Neural cell (in vitro differentiated cells): ENCODE measurements at regions not wholly inside any gene's neighbourhood (a gene's known extent, or its start where the extent isn't known, plus 50 kb on each side); places are given as distances from the start of the nearest gene placed in this dataset.

Experiments
- H2AFZ ChIP-seq: fragments of 200-600, 300-800 bp; sonication (generic), shearing (Covaris generic); 2 replicates; pipeline ENCODE4 v1.6.0; 2014; ENCODE audit warnings: low read depth, mild to moderate bottlenecking, antibody characterized with exemption, low read length, moderate library complexity
- H3F3A ChIP-seq: fragments of 200-600 bp; shearing (Covaris generic); 2 replicates; pipeline ENCODE4 v1.6.1; 2016; ENCODE audit warnings: mild to moderate bottlenecking, moderate library complexity, mixed read lengths, antibody characterized with exemption, low read length; ENCODE audit not compliant: insufficient read depth, poor library complexity, severe bottlenecking
- H3K27ac ChIP-seq: fragments of 200-600, 300-800 bp; sonication (generic), shearing (Covaris generic); 2 replicates; pipeline ENCODE4 v1.5.1; 2014; ENCODE audit warnings: mild to moderate bottlenecking, low read length, moderate library complexity
- H3K27me3 ChIP-seq: fragments of 300-800, 200-600 bp; sonication (generic), shearing (Covaris generic); 2 replicates; pipeline ENCODE4 v1.6.0; 2014; ENCODE audit warnings: mild to moderate bottlenecking, low read depth, low read length, moderate library complexity; ENCODE audit not compliant: insufficient read depth
- H3K36me3 ChIP-seq: fragments of 300-800, 200-600 bp; sonication (generic), shearing (Covaris generic); 2 replicates; pipeline ENCODE4 v1.5.1; 2014; ENCODE audit warnings: mild to moderate bottlenecking, antibody characterized with exemption, low read length, moderate library complexity; ENCODE audit not compliant: insufficient read depth
- H3K4me2 ChIP-seq: fragments of 300-800, 200-600 bp; sonication (generic), shearing (Covaris generic); 2 replicates; pipeline ENCODE4 v1.6.0; 2014; ENCODE audit warnings: mild to moderate bottlenecking, low read length
- H3K4me3 ChIP-seq: fragments of 300-800, 200-600 bp; sonication (generic), shearing (Covaris generic); 2 replicates; pipeline ENCODE4 v1.5.1; 2014; ENCODE audit warnings: mild to moderate bottlenecking, low read length, moderate library complexity
- H3K79me2 ChIP-seq: fragments of 200-600 bp; shearing (Covaris generic); replicated peaks from 2 replicates; pipeline ENCODE4 v1.6.0; 2014; ENCODE audit warnings: mild to moderate bottlenecking, low read length, moderate library complexity; ENCODE audit not compliant: insufficient read depth
- H3K9ac ChIP-seq: fragments of 300-800, 200-600 bp; sonication (generic), shearing (Covaris generic); 2 replicates; pipeline ENCODE4 v1.6.1; 2016; ENCODE audit warnings: mild to moderate bottlenecking, low read length, mixed read lengths
- H3K9me2 ChIP-seq: fragments of 200-600 bp; shearing (Covaris generic); 2 replicates; pipeline ENCODE4 v1.6.1; 2016; ENCODE audit warnings: mild to moderate bottlenecking, low read length, mixed read lengths; ENCODE audit not compliant: insufficient read depth
- H3K9me3 ChIP-seq: fragments of 200-600, 300-800 bp; sonication (generic), shearing (Covaris generic); 2 replicates; pipeline ENCODE4 v1.6.1; 2016; ENCODE audit warnings: mild to moderate bottlenecking, mixed run types, low read length, moderate library complexity, mixed read lengths
- H4K20me1 ChIP-seq: fragments of 200-600 bp; shearing (Covaris generic); 2 replicates; pipeline ENCODE4 v1.6.1; 2016; ENCODE audit warnings: mild to moderate bottlenecking, mixed run types; ENCODE audit not compliant: insufficient read depth
- EP300 ChIP-seq: fragments of 450-650 bp; conservative IDR thresholded peaks from 2 replicates; pipeline ENCODE4 v1.6.1; 2014; ENCODE audit warnings: antibody characterized with exemption, mild to moderate bottlenecking, moderate library complexity; ENCODE audit not compliant: poor library complexity, severe bottlenecking
- EZH2 ChIP-seq: fragments of 200-600, 300-800 bp; shearing (Covaris generic), sonication (generic); IDR thresholded peaks from 2 replicates; pipeline ENCODE4 v1.6.1; 2014; ENCODE audit warnings: antibody characterized with exemption, low read length, borderline replicate concordance, mild to moderate bottlenecking; ENCODE audit not compliant: insufficient read depth, poor library complexity, severe bottlenecking
- MXI1 ChIP-seq: fragments of 450-650 bp; conservative IDR thresholded peaks from 2 replicates; pipeline ENCODE4 v1.6.1; 2014; ENCODE audit warnings: antibody characterized with exemption, mild to moderate bottlenecking; ENCODE audit not compliant: poor library complexity, severe bottlenecking
- POLR2AphosphoS5 ChIP-seq: IDR thresholded peaks from 2 replicates; pipeline ENCODE4 v1.6.1; 2012
- RAD21 ChIP-seq: fragments of 450-650 bp; conservative IDR thresholded peaks from 2 replicates; pipeline ENCODE4 v1.6.1; 2014; ENCODE audit warnings: antibody characterized with exemption, mild to moderate bottlenecking, moderate library complexity
- SMC3 ChIP-seq: fragments of 450-650 bp; conservative IDR thresholded peaks from 2 replicates; pipeline ENCODE4 v1.6.1; 2014; ENCODE audit warnings: antibody characterized with exemption, mild to moderate bottlenecking, moderate library complexity; ENCODE audit not compliant: poor library complexity
- TAF1 ChIP-seq: IDR thresholded peaks from 2 replicates; pipeline ENCODE4 v1.6.1; 2012; ENCODE audit warnings: low read depth
- TF ChIP-seq, protein P1 (sequence below): IDR thresholded peaks from 2 replicates; pipeline ENCODE4 v1.6.1; 2012; ENCODE audit warnings: borderline replicate concordance
- TF ChIP-seq, protein P2 (sequence below): fragments of 450-650 bp; IDR thresholded peaks from 2 replicates; pipeline ENCODE4 v1.5.1; 2014; ENCODE audit warnings: antibody characterized with exemption, mild to moderate bottlenecking, moderate library complexity; ENCODE audit not compliant: poor library complexity, severe bottlenecking

DNA sequence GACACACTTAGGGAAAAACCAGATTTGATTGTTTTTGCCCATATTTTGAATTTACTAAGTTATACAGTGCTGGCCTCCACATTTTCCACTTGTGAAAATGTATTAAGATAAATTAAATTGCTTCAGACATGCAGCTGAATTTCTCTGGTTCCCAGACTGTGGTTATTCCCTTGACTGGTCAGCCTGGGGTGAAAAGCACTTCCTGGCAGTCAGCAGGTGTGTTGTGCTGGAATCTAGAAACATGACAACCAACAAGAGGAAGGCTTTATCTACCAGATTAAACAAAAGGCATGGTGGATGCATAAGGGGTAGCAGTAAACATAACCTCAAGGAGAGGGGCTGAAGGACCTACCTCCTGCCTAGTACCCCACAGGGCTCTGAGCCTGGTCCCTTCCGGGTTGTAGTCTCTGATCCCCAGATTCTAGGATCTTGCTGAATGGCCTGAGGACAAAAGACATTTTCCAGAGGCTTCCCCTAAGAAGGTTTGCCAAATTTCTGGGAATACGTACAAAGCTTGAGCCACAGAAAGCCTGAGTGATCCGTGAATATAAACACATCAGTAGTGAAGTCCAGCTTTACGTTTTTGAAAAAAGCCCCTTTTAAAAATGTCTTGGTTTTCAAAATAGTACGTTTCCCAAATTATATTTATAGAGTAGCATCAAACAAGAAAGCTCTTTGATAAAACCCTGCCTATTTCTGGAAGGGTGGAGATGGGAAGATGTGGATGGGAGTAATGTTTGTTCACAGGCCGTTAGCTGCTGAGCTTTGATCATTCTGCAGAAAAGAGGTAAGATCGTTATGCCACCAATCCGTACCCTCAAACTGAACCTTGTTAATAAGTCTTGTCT, 133.4 kb downstream of the LACC1 start:
- no peak overlapping the region for H3K4me2 ChIP-seq
- TF ChIP-seq, protein P1, sequence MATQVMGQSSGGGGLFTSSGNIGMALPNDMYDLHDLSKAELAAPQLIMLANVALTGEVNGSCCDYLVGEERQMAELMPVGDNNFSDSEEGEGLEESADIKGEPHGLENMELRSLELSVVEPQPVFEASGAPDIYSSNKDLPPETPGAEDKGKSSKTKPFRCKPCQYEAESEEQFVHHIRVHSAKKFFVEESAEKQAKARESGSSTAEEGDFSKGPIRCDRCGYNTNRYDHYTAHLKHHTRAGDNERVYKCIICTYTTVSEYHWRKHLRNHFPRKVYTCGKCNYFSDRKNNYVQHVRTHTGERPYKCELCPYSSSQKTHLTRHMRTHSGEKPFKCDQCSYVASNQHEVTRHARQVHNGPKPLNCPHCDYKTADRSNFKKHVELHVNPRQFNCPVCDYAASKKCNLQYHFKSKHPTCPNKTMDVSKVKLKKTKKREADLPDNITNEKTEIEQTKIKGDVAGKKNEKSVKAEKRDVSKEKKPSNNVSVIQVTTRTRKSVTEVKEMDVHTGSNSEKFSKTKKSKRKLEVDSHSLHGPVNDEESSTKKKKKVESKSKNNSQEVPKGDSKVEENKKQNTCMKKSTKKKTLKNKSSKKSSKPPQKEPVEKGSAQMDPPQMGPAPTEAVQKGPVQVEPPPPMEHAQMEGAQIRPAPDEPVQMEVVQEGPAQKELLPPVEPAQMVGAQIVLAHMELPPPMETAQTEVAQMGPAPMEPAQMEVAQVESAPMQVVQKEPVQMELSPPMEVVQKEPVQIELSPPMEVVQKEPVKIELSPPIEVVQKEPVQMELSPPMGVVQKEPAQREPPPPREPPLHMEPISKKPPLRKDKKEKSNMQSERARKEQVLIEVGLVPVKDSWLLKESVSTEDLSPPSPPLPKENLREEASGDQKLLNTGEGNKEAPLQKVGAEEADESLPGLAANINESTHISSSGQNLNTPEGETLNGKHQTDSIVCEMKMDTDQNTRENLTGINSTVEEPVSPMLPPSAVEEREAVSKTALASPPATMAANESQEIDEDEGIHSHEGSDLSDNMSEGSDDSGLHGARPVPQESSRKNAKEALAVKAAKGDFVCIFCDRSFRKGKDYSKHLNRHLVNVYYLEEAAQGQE, result no peak
- TF ChIP-seq EP300 (no peak), TAF1 (no peak), EZH2 (no peak), SMC3 (no peak), MXI1 (no peak), POLR2AphosphoS5 (no peak), RAD21 (no peak)
- TF ChIP-seq, protein P2, sequence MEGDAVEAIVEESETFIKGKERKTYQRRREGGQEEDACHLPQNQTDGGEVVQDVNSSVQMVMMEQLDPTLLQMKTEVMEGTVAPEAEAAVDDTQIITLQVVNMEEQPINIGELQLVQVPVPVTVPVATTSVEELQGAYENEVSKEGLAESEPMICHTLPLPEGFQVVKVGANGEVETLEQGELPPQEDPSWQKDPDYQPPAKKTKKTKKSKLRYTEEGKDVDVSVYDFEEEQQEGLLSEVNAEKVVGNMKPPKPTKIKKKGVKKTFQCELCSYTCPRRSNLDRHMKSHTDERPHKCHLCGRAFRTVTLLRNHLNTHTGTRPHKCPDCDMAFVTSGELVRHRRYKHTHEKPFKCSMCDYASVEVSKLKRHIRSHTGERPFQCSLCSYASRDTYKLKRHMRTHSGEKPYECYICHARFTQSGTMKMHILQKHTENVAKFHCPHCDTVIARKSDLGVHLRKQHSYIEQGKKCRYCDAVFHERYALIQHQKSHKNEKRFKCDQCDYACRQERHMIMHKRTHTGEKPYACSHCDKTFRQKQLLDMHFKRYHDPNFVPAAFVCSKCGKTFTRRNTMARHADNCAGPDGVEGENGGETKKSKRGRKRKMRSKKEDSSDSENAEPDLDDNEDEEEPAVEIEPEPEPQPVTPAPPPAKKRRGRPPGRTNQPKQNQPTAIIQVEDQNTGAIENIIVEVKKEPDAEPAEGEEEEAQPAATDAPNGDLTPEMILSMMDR, result no peak
- no peak overlapping the region for H3K4me3 ChIP-seq
- no peaks in the 10 kb centered on the region for H3F3A ChIP-seq
- no peaks in the 10 kb centered on the region for H3K27me3 ChIP-seq
- H3K9me3 ChIP-seq, result no peaks in the 10 kb centered on the region
- H2AFZ ChIP-seq, result no peak overlapping the region
- H3K36me3 ChIP-seq, result no peaks in the 10 kb centered on the region
- H3K79me2 ChIP-seq, result no peaks in the 10 kb centered on the region
- no peak overlapping the region for H3K27ac ChIP-seq
- H3K9ac ChIP-seq, result no peak overlapping the region
- no peaks in the 10 kb centered on the region for H4K20me1 ChIP-seq
- H3K9me2 ChIP-seq, result no peaks in the 10 kb centered on the region

- Histone ChIP-seq H3F3A (no peaks in the 10 kb centered on the region), H3K27me3 (no peaks in the 10 kb centered on the region), H4K20me1 (no peaks in the 10 kb centered on the region), H2AFZ (no peak overlapping the region), H3K4me3 (no peak overlapping the region), H3K27ac (no peak overlapping the region), H3K4me2 (no peak overlapping the region), H3K79me2 (no peaks in the 10 kb centered on the region), H3K36me3 (no peaks in the 10 kb centered on the region), H3K9me2 (no peaks in the 10 kb centered on the region), H3K9ac (no peak overlapping the region), H3K9me3 (no peaks in the 10 kb centered on the region)
- TF ChIP-seq SMC3, result no peak
- TF ChIP-seq, protein P1, result no peak
- TF ChIP-seq TAF1, result no peak
- no peak for TF ChIP-seq EZH2
- TF ChIP-seq MXI1, result no peak
- TF ChIP-seq RAD21, result no peak
- TF ChIP-seq EP300, result no peak
- no peak for TF ChIP-seq POLR2AphosphoS5
- TF ChIP-seq, protein P2, result no peak
Observed at GRCh38 chr13:44013758-44014291, 134.1 kb downstream of the LACC1 start.
